Endodermal cell (in vitro differentiated cells): ENCODE measurements at regions not wholly inside any gene's neighbourhood (a gene's known extent, or its start where the extent isn't known, plus 50 kb on each side); places are given as distances from the start of the nearest gene placed in this dataset.

ENCODE experiments used
- DNase-seq: peaks from one replicate; pipeline ENCODE4 v3.0.0-alpha.2; 2017
- H3K27ac ChIP-seq: 2 replicates; pipeline ENCODE4 v1.5.1; 2013; ENCODE audit warnings: mild to moderate bottlenecking, low read depth, low read length, moderate library complexity
- H3K27me3 ChIP-seq: 2 replicates; pipeline ENCODE4 v1.6.1; 2013; ENCODE audit warnings: mild to moderate bottlenecking, low read length, moderate library complexity; ENCODE audit not compliant: insufficient read depth, control insufficient read depth, poor library complexity, severe bottlenecking
- H3K36me3 ChIP-seq: 2 replicates; pipeline ENCODE4 v1.7.0; 2013; ENCODE audit warnings: mild to moderate bottlenecking, low read length, moderate library complexity; ENCODE audit not compliant: control insufficient read depth, insufficient read depth
- H3K4me1 ChIP-seq: one replicate; pipeline ENCODE4 v1.7.0; 2013; ENCODE audit warnings: low read length; ENCODE audit not compliant: control insufficient read depth, insufficient read depth
- H3K4me3 ChIP-seq: 2 replicates; pipeline ENCODE4 v1.5.1; 2013; ENCODE audit warnings: mild to moderate bottlenecking, low read length, moderate library complexity
- H3K9ac ChIP-seq: 2 replicates; pipeline ENCODE4 v1.6.1; 2013; ENCODE audit warnings: mild to moderate bottlenecking, low read length, moderate library complexity; ENCODE audit not compliant: poor library complexity, severe bottlenecking; ENCODE audit errors: extremely low read depth
- H3K9me3 ChIP-seq: 2 replicates; pipeline ENCODE4 v1.6.1; 2013; ENCODE audit warnings: mild to moderate bottlenecking, low read length, moderate library complexity; ENCODE audit not compliant: control insufficient read depth
- H3K27ac Mint-ChIP-seq: 2 replicates; pipeline ENCODE4 v1.8.0; 2020; ENCODE audit warnings: mixed read lengths
- H3K27me3 Mint-ChIP-seq: 2 replicates; pipeline ENCODE4 v1.8.0; 2021; ENCODE audit warnings: mild to moderate bottlenecking, mixed read lengths; ENCODE audit not compliant: insufficient read depth
- H3K36me3 Mint-ChIP-seq: 2 replicates; pipeline ENCODE4 v1.8.0; 2020; ENCODE audit warnings: low read depth, mixed read lengths
- H3K4me1 Mint-ChIP-seq: 2 replicates; pipeline ENCODE4 v1.8.0; 2020; ENCODE audit warnings: mixed read lengths
- H3K4me3 Mint-ChIP-seq: 2 replicates; pipeline ENCODE4 v1.8.0; 2020; ENCODE audit warnings: mild to moderate bottlenecking, moderate library complexity, mixed read lengths
- H3K9me3 Mint-ChIP-seq: 2 replicates; pipeline ENCODE4 v1.8.0; 2020; ENCODE audit warnings: mild to moderate bottlenecking, mixed read lengths
- WGBS, 2 experiments: methylation state at CpG; one replicate each; pipeline versions ENCODE4 v1.1.5 to v1.1.7; 2013; ENCODE audit warnings: missing lambda C conversion rate in 2 of 2, mixed read lengths in 1 of 2; ENCODE audit not compliant: insufficient coverage in 1 of 2, insufficient read length in 1 of 2; 5-methylcytosine and 5-hydroxymethylcytosine counted together
- TF ChIP-seq, protein P1 (sequence below): fragments of 200-600 bp; sonication (generic); conservative IDR thresholded peaks from 2 replicates; pipeline ENCODE4 v1.5.0; 2021; ENCODE audit warnings: antibody characterized with exemption, mild to moderate bottlenecking

DNA sequence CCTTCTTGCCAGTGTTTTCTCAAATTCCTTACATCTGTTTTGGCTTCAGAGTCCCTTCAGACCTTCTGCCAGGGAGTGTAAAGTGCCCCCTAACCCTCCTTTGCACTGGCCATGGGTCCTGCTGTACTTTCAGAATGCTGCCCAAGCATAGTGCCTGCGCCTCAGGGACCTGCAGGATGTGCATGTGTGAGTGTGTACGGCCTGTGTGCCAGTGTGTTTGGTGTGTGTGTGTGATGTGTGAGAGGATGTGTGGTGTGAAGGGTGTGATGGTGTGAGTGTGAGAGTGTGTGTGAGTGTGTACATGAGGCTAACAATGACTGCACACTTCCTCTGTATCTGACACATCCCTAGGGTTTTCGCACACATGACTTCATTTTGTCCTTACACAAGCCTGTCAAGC is 265.8 kb upstream of the RAB4A start:
- H3K36me3 ChIP-seq = no peaks in the 10 kb centered on the region
- H3K9ac ChIP-seq = no peak overlapping the region
- Mint-ChIP-seq H3K27ac (no peak overlapping the region), H3K4me1 (peaks cover 17% of the 10 kb centered on the region), H3K27me3 (no peaks in the 10 kb centered on the region), H3K9me3 (no peaks in the 10 kb centered on the region), H3K36me3 (no peaks in the 10 kb centered on the region), H3K4me3 (no peak overlapping the region)
- WGBS, 2 experiments = 96 to 100% methylated on average over 3 of the region's 3 CpGs
- no peak overlapping the region for H3K4me3 ChIP-seq
- H3K9me3 ChIP-seq = no peaks in the 10 kb centered on the region
- no peak for DNase-seq
- H3K4me1 ChIP-seq = peaks cover 4% of the 10 kb centered on the region
- TF ChIP-seq, protein P1, sequence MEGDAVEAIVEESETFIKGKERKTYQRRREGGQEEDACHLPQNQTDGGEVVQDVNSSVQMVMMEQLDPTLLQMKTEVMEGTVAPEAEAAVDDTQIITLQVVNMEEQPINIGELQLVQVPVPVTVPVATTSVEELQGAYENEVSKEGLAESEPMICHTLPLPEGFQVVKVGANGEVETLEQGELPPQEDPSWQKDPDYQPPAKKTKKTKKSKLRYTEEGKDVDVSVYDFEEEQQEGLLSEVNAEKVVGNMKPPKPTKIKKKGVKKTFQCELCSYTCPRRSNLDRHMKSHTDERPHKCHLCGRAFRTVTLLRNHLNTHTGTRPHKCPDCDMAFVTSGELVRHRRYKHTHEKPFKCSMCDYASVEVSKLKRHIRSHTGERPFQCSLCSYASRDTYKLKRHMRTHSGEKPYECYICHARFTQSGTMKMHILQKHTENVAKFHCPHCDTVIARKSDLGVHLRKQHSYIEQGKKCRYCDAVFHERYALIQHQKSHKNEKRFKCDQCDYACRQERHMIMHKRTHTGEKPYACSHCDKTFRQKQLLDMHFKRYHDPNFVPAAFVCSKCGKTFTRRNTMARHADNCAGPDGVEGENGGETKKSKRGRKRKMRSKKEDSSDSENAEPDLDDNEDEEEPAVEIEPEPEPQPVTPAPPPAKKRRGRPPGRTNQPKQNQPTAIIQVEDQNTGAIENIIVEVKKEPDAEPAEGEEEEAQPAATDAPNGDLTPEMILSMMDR = no peak
- no peak overlapping the region for H3K27ac ChIP-seq
- H3K27me3 ChIP-seq = no peaks in the 10 kb centered on the region

DNA sequence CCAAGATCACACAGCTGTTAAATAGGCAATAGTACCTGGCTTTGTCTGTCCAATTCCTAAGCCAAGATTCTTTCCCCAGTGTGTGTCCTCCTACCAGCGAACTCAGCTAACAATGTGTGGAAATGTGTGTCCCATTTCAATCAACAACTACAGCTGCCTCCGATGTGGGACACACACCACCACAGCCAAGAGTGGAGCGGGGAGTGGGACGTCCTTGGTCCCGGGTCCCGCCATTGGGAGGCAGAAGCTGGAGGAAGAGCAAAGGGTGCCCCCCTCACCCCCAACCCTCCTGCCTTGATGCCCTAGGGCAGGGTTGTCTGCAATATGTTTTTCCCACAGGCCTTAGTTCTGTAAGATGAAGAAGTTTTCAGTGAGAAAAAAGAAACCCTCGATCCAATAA is 265.4 kb upstream of the RAB4A start:
- 96 to 100% methylated on average over 3 to 7 of the region's 7 CpGs for WGBS, 2 experiments
- Mint-ChIP-seq H3K9me3 (no peaks in the 10 kb centered on the region), H3K4me3 (no peak overlapping the region), H3K4me1 (peaks cover 17% of the 10 kb centered on the region), H3K27me3 (no peaks in the 10 kb centered on the region), H3K36me3 (no peaks in the 10 kb centered on the region), H3K27ac (no peak overlapping the region)
- Histone ChIP-seq H3K9ac (no peak overlapping the region), H3K4me1 (peaks cover 4% of the 10 kb centered on the region), H3K27me3 (no peaks in the 10 kb centered on the region), H3K9me3 (no peaks in the 10 kb centered on the region), H3K36me3 (no peaks in the 10 kb centered on the region), H3K27ac (no peak overlapping the region), H3K4me3 (no peak overlapping the region)
- no peak for DNase-seq
- TF ChIP-seq, protein P1 = no peak

DNA sequence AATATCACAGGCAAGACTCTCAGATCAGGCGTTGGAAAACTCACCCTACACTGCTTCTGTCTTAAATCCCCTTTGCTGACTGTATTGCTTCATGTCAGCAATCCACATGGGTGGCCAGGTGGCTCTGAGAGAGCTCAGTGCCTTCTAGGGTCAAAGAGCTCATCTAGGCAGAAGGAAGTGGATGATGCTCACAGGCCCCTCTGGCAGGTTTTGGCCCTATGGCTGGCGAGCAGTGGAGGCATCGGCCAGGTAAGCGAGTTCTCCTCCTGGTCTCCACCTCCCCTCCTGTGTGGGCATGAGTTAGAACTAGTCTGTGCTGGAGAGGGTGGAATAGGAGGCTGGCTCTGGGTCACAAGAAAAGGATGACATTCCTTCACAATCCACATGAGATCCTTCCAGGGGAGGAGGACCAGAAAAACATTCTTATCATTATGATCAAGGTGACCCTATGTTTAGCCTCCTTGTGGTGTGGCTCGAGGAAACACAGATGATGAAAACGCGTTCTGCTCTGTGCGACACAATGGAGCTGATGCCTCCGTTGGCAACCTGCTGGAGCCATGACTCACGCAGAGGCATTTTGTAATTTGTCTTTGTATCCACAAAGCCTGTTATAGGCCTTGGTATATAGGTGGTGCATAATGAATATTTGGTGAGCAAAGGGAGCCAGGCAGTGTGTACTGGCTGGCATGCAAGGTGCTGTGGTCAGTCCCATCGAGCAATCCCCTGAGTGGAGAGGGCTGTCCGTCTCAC is 264.6 kb upstream of the RAB4A start:
- no peak overlapping the region for H3K9ac ChIP-seq
- Mint-ChIP-seq H3K4me1 (peaks cover 17% of the 10 kb centered on the region), H3K36me3 (no peaks in the 10 kb centered on the region), H3K4me3 (no peak overlapping the region), H3K9me3 (no peaks in the 10 kb centered on the region), H3K27ac (no peak overlapping the region), H3K27me3 (no peaks in the 10 kb centered on the region)
- TF ChIP-seq, protein P1 = no peak
- DNase-seq = no peak
- no peak overlapping the region for H3K27ac ChIP-seq
- no peaks in the 10 kb centered on the region for H3K9me3 ChIP-seq
- WGBS, 2 experiments = 89 to 93% methylated on average over 6 to 12 of the region's 12 CpGs
- H3K4me3 ChIP-seq = no peak overlapping the region
- no peaks in the 10 kb centered on the region for H3K36me3 ChIP-seq
- no peaks in the 10 kb centered on the region for H3K27me3 ChIP-seq
- peaks cover 4% of the 10 kb centered on the region for H3K4me1 ChIP-seq
